Panc1 (cell line): ENCODE measurements at regions not wholly inside any gene's neighbourhood (a gene's known extent, or its start where the extent isn't known, plus 50 kb on each side); places are given as distances from the start of the nearest gene placed in this dataset.

Source experiments
- ATAC-seq: fragments of 200-7000 bp; cut with Tn5 transposase; 2 replicates; pipeline ENCODE4 v1.9.1; 2020; ENCODE audit warnings: mild to moderate bottlenecking, moderate library complexity
- BruUV-seq: library from RNA; stranded (reverse); fragments of 400-500 nt; replicated peaks from 2 replicates; lab custom pipeline; 2021; lab: Mats Ljungman, UMichigan
- CTCF ChIA-PET: fragments of 300-600 bp; sonication (Branson Sonifier 250); formaldehyde crosslinking; loops from one replicate; lab custom pipeline; 2022; ENCODE audit warnings: antibody characterized with exemption; lab: Charles Lee
- POLR2A ChIA-PET: fragments of 300-600 bp; sonication (Branson Sonifier 250); formaldehyde crosslinking; loops from one replicate; lab custom pipeline; 2022; ENCODE audit warnings: antibody characterized with exemption; lab: Charles Lee
- DNase-seq: peaks from one replicate; pipeline ENCODE4 v3.0.0-alpha.2; 2010; ENCODE audit warnings: low read depth, low spot score
- H3K27ac ChIP-seq: 2 replicates; pipeline ENCODE4 v1.5.1; 2011; ENCODE audit warnings: mild to moderate bottlenecking, low read length, inconsistent platforms
- H3K27me3 ChIP-seq: fragments of 200-500 bp; sonication (Bioruptor generic); 2 replicates; pipeline ENCODE4 v1.6.0; 2014; ENCODE audit warnings: low read length, inconsistent platforms; ENCODE audit not compliant: control insufficient read depth, insufficient read depth
- H3K36me3 ChIP-seq: fragments of 200-500 bp; sonication (Bioruptor generic); 2 replicates; pipeline ENCODE4 v1.5.1; 2014; ENCODE audit warnings: inconsistent platforms, mild to moderate bottlenecking, low read length, moderate library complexity; ENCODE audit not compliant: control insufficient read depth, insufficient read depth
- H3K4me1 ChIP-seq: 2 replicates; pipeline ENCODE4 v1.5.1; 2011; ENCODE audit warnings: inconsistent platforms, mild to moderate bottlenecking, low read length, moderate library complexity; ENCODE audit not compliant: control insufficient read depth, insufficient read depth
- H3K4me3 ChIP-seq, 2 experiments: 2 replicates each; pipeline ENCODE4 v1.5.1; 2011 to 2012; ENCODE audit warnings: low read depth in 2 of 2, low read length in 2 of 2, mild to moderate bottlenecking in 2 of 2, inconsistent platforms in 1 of 2, moderate library complexity in 1 of 2
- H3K9me3 ChIP-seq: fragments of 200-500 bp; sonication (Bioruptor generic); 2 replicates; pipeline ENCODE4 v1.5.1; 2014; ENCODE audit warnings: low read depth, mild to moderate bottlenecking, inconsistent platforms, low read length, moderate library complexity; ENCODE audit not compliant: control insufficient read depth, insufficient read depth
- POLR2AphosphoS5 ChIP-seq: IDR thresholded peaks from 2 replicates; pipeline ENCODE4 v1.6.1; 2012; ENCODE audit warnings: mild to moderate bottlenecking, low read depth, low read length, moderate library complexity
- SIN3A ChIP-seq: IDR thresholded peaks from 2 replicates; pipeline ENCODE4 v1.6.1; 2012; ENCODE audit warnings: low read depth, mild to moderate bottlenecking, low read length, moderate library complexity, borderline replicate concordance; ENCODE audit not compliant: insufficient read depth
- TCF7L2 ChIP-seq: IDR thresholded peaks from 2 replicates; pipeline ENCODE4 v1.6.1; 2011; ENCODE audit warnings: mild to moderate bottlenecking, low read depth, low read length, inconsistent platforms
- in situ Hi-C: cut with HindIII; loops from 2 replicates; pipeline ENCODE4 v1.10.0; 2016; ENCODE audit warnings: low sequenced_read_pairs, low pct_unique_long_range_greater_than_20kb
- intact Hi-C: fragments of 100-400 bp; cut with micrococcal nuclease; formaldehyde crosslinking; loops from one replicate; pipeline ENCODE4 v1.10.0; 2022; ENCODE audit not compliant: unreplicated experiment
- TF ChIP-seq, protein P1 (sequence below), 2 experiments: IDR thresholded peaks; 2 replicates each; pipeline ENCODE4 v1.6.1; 2011 to 2012; ENCODE audit warnings: low read depth in 2 of 2, control low read depth in 1 of 2, low read length in 1 of 2, mild to moderate bottlenecking in 1 of 2, moderate library complexity in 1 of 2; ENCODE audit not compliant: insufficient read depth in 1 of 2
- TF ChIP-seq, protein P2 (sequence below): fragments of 450-650 bp; IDR thresholded peaks from 2 replicates; pipeline ENCODE4 v1.5.1; 2017; ENCODE audit warnings: mild to moderate bottlenecking

DNA sequence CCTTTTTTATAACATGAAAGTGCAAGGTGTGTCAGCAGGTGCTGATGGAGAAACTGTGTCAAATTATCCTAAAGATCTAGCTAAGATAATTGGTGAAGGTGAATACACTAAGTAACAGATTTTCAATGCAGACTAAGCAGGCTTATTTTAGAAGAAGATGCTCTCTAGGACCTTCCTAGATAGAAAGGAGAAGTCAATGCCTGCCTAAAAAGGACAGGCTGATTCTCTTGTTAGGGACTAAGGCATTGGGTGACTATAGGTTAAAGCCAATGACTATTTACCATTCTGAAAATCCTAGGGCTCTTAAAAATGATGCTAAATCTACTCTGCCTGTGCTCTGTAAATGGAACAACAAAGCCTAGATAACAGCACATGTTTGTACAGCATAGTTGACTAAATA is 1682.4 kb downstream of the MAT2B start:
- Histone ChIP-seq H3K27ac (no peak overlapping the region), H3K27me3 (no peaks in the 10 kb centered on the region), H3K4me3 (no peak overlapping the region), H3K9me3 (no peaks in the 10 kb centered on the region), H3K4me1 (no peaks in the 10 kb centered on the region), H3K36me3 (no peaks in the 10 kb centered on the region)
- BruUV-seq: no TSS peak
- POLR2A ChIA-PET: no interaction called here
- ATAC-seq: no peak
- CTCF ChIA-PET: no interaction called here
- no peak for DNase-seq
- intact Hi-C loops (no loop called here), in situ Hi-C loops (no loop called here)
- TF ChIP-seq, protein P1, sequence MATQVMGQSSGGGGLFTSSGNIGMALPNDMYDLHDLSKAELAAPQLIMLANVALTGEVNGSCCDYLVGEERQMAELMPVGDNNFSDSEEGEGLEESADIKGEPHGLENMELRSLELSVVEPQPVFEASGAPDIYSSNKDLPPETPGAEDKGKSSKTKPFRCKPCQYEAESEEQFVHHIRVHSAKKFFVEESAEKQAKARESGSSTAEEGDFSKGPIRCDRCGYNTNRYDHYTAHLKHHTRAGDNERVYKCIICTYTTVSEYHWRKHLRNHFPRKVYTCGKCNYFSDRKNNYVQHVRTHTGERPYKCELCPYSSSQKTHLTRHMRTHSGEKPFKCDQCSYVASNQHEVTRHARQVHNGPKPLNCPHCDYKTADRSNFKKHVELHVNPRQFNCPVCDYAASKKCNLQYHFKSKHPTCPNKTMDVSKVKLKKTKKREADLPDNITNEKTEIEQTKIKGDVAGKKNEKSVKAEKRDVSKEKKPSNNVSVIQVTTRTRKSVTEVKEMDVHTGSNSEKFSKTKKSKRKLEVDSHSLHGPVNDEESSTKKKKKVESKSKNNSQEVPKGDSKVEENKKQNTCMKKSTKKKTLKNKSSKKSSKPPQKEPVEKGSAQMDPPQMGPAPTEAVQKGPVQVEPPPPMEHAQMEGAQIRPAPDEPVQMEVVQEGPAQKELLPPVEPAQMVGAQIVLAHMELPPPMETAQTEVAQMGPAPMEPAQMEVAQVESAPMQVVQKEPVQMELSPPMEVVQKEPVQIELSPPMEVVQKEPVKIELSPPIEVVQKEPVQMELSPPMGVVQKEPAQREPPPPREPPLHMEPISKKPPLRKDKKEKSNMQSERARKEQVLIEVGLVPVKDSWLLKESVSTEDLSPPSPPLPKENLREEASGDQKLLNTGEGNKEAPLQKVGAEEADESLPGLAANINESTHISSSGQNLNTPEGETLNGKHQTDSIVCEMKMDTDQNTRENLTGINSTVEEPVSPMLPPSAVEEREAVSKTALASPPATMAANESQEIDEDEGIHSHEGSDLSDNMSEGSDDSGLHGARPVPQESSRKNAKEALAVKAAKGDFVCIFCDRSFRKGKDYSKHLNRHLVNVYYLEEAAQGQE (IDR thresholded peaks at IDR 0.05; ENCODE audit: insufficient read depth in 1 of 2, low read depth in 2 of 2, low read length in 1 of 2): no peak
- TF ChIP-seq TCF7L2: no peak
- TF ChIP-seq POLR2AphosphoS5: no peak
- TF ChIP-seq, protein P2, sequence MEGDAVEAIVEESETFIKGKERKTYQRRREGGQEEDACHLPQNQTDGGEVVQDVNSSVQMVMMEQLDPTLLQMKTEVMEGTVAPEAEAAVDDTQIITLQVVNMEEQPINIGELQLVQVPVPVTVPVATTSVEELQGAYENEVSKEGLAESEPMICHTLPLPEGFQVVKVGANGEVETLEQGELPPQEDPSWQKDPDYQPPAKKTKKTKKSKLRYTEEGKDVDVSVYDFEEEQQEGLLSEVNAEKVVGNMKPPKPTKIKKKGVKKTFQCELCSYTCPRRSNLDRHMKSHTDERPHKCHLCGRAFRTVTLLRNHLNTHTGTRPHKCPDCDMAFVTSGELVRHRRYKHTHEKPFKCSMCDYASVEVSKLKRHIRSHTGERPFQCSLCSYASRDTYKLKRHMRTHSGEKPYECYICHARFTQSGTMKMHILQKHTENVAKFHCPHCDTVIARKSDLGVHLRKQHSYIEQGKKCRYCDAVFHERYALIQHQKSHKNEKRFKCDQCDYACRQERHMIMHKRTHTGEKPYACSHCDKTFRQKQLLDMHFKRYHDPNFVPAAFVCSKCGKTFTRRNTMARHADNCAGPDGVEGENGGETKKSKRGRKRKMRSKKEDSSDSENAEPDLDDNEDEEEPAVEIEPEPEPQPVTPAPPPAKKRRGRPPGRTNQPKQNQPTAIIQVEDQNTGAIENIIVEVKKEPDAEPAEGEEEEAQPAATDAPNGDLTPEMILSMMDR: no peak
- no peak for TF ChIP-seq SIN3A

DNA sequence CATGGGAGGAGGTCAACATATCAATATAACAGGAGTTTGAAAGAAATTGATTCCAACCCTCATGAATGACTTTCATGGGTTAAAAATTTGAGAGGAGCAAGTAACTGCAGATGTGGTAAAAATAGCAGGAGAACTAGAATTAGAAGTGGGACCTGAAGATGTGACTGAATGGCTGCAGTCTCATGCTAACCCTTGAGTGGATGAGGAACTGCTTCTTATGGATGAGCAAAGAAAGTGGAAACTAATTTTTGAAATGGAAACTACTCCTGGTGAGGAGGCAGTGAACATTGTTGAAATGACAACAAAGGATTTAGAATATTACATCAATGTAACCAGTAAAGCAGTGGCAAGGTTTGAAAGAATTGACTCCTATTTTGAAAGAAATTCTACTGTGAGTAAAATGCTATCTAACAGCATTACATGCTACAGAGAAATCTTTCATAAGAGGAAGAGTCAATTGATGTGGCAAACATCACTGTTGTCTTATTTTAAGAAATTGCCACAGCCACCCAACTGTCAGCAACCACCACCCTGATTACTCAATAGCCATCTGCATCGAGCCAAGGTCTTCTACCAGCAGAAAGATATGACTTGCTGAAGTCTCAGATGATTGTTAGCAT is 1683.2 kb downstream of the MAT2B start:
- in situ Hi-C loops (no loop called here), intact Hi-C loops (no loop called here)
- H3K9me3 ChIP-seq: no peaks in the 10 kb centered on the region
- DNase-seq: no peak
- ChIA-PET CTCF (no interaction called here), POLR2A (no interaction called here)
- BruUV-seq: no TSS peak
- no peaks in the 10 kb centered on the region for H3K36me3 ChIP-seq
- TF ChIP-seq TCF7L2: no peak
- no peak for ATAC-seq
- no peak overlapping the region for H3K4me3 ChIP-seq
- H3K4me1 ChIP-seq: no peaks in the 10 kb centered on the region
- H3K27me3 ChIP-seq: no peaks in the 10 kb centered on the region
- no peak overlapping the region for H3K27ac ChIP-seq

DNA sequence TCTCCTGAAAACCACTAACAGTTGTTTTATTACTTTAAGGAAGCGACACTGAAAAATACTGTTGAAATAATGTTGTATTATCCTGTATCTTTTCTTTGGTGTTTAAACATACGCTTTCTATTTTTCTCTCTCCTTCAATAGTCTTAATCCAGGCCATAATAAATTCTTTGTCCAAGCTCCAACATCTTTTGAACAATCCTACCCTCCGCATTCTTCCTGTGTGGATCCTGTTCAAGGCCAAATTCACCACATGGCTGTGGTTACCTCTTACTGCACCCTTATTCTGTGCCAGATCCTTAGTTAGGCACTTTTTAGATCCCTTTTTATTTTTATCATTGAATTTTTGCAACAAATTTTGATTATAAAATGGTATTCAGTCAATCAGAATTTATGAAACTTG is 1691.5 kb downstream of the MAT2B start:
- in situ Hi-C loops (no loop called here), intact Hi-C loops (no loop called here)
- BruUV-seq: no TSS peak
- ChIA-PET CTCF (no interaction called here), POLR2A (no interaction called here)
- Histone ChIP-seq H3K9me3 (no peaks in the 10 kb centered on the region), H3K27me3 (no peaks in the 10 kb centered on the region), H3K36me3 (no peaks in the 10 kb centered on the region), H3K4me3 (no peak overlapping the region), H3K27ac (no peak overlapping the region), H3K4me1 (no peaks in the 10 kb centered on the region)
- ATAC-seq (no peak), DNase-seq (no peak)
- TF ChIP-seq POLR2AphosphoS5 (no peak), TCF7L2 (no peak), SIN3A (no peak)
- TF ChIP-seq, protein P2: no peak
- TF ChIP-seq, protein P1 (IDR thresholded peaks at IDR 0.05; ENCODE audit: insufficient read depth in 1 of 2, low read depth in 2 of 2, low read length in 1 of 2): no peak
